ENCODE measurements at regions not wholly inside any gene's neighbourhood (a gene's known extent, or its start where the extent isn't known, plus 50 kb on each side); places are given as distances from the start of the nearest gene placed in this dataset.

DNA sequence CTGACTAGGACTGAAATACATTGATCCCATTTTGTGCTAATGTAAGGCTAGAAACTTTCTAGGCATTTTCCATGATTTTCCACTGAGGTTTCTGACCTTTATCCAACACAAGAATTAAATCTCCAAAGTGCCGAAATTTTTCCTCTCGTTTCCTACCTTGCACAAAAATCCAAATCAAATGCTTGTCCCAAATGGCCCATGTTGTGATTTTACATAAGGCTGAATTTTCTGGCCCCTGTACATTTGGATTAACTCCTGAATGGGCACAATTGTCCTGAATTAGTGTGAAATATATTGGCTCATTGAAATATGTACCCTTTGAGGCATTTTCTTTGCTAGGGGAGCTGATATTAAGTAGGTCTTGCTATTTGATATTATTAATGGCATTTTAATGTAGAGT is 105.6 kb upstream of the CBLB start:
- TF ChIP-seq, protein P1, sequence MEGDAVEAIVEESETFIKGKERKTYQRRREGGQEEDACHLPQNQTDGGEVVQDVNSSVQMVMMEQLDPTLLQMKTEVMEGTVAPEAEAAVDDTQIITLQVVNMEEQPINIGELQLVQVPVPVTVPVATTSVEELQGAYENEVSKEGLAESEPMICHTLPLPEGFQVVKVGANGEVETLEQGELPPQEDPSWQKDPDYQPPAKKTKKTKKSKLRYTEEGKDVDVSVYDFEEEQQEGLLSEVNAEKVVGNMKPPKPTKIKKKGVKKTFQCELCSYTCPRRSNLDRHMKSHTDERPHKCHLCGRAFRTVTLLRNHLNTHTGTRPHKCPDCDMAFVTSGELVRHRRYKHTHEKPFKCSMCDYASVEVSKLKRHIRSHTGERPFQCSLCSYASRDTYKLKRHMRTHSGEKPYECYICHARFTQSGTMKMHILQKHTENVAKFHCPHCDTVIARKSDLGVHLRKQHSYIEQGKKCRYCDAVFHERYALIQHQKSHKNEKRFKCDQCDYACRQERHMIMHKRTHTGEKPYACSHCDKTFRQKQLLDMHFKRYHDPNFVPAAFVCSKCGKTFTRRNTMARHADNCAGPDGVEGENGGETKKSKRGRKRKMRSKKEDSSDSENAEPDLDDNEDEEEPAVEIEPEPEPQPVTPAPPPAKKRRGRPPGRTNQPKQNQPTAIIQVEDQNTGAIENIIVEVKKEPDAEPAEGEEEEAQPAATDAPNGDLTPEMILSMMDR (IDR thresholded peaks at IDR 0.05; ENCODE audit: poor library complexity) = no peak
- TF ChIP-seq EZH2phosphoT487 (IDR thresholded peaks at IDR 0.05; ENCODE audit: low read depth, severe bottlenecking, unreplicated experiment) (no peak), EZH2 (IDR thresholded peaks at IDR 0.05; ENCODE audit: borderline replicate concordance) (no peak)
